ENCODE measurements at regions not wholly inside any gene's neighbourhood (a gene's known extent, or its start where the extent isn't known, plus 50 kb on each side); places are given as distances from the start of the nearest gene placed in this dataset.

GRCh38 chr20:52746190-52746589, 226.0 kb upstream of the TSHZ2 start:
- H3K4me3 ChIP-seq (ENCODE audit: low read depth, low read length) = no peak overlapping the region
- no peak overlapping the region for H3K27ac ChIP-seq
- in situ Hi-C loops (cut with HindIII; ENCODE audit: low pct_ligation_motif_present, low sequenced_read_pairs) = no loop called here
- H3K36me3 ChIP-seq (replicated peaks) = no peaks in the 10 kb centered on the region
- no peak for DNase-seq
- H3K27me3 ChIP-seq (replicated peaks) = no peaks in the 10 kb centered on the region
- TF ChIP-seq CTCF (IDR thresholded peaks at IDR 0.05; ENCODE audit: low read depth, low read length, missing control alignments) = no peak

GRCh38 chr20:52744441-52744840, 227.7 kb upstream of the TSHZ2 start:
- no peak for DNase-seq
- in situ Hi-C loops (cut with HindIII; ENCODE audit: low pct_ligation_motif_present, low sequenced_read_pairs) = no loop called here
- no peak for TF ChIP-seq CTCF (IDR thresholded peaks at IDR 0.05; ENCODE audit: low read depth, low read length, missing control alignments)
- Histone ChIP-seq H3K27me3 (replicated peaks) (no peaks in the 10 kb centered on the region), H3K27ac (no peak overlapping the region), H3K36me3 (replicated peaks) (no peaks in the 10 kb centered on the region), H3K4me3 (ENCODE audit: low read depth, low read length) (no peak overlapping the region)

- no peaks in the 10 kb centered on the region for H3K36me3 ChIP-seq (replicated peaks)
- no peak for DNase-seq
- no peaks in the 10 kb centered on the region for H3K27me3 ChIP-seq (replicated peaks)
- no peak overlapping the region for H3K4me3 ChIP-seq (ENCODE audit: low read depth, low read length)
- no peak for TF ChIP-seq CTCF (IDR thresholded peaks at IDR 0.05; ENCODE audit: low read depth, low read length, missing control alignments)
- no peak overlapping the region for H3K27ac ChIP-seq
- in situ Hi-C loops (cut with HindIII; ENCODE audit: low pct_ligation_motif_present, low sequenced_read_pairs) = no loop called here
Observed at GRCh38 chr20:52738081-52738480, 234.1 kb upstream of the TSHZ2 start.

- in situ Hi-C loops (cut with HindIII; ENCODE audit: low pct_ligation_motif_present, low sequenced_read_pairs) = no loop called here
- DNase-seq = no peak
- no peak overlapping the region for H3K4me3 ChIP-seq (ENCODE audit: low read depth, low read length)
- no peaks in the 10 kb centered on the region for H3K27me3 ChIP-seq (replicated peaks)
- no peak for TF ChIP-seq CTCF (IDR thresholded peaks at IDR 0.05; ENCODE audit: low read depth, low read length, missing control alignments)
- H3K27ac ChIP-seq = no peak overlapping the region
- H3K36me3 ChIP-seq (replicated peaks) = no peaks in the 10 kb centered on the region
Observed at GRCh38 chr20:52736507-52736906, 235.7 kb upstream of the TSHZ2 start.

GRCh38 chr20:52731093-52731492, 241.1 kb upstream of the TSHZ2 start:
- in situ Hi-C loops (cut with HindIII; ENCODE audit: low pct_ligation_motif_present, low sequenced_read_pairs) = no loop called here
- no peak for DNase-seq
- Histone ChIP-seq H3K27ac (no peak overlapping the region), H3K36me3 (replicated peaks) (no peaks in the 10 kb centered on the region), H3K4me3 (ENCODE audit: low read depth, low read length) (no peak overlapping the region), H3K27me3 (replicated peaks) (no peaks in the 10 kb centered on the region)
- no peak for TF ChIP-seq CTCF (IDR thresholded peaks at IDR 0.05; ENCODE audit: low read depth, low read length, missing control alignments)

GRCh38 chr20:52727740-52728456, 244.3 kb upstream of the TSHZ2 start:
- Histone ChIP-seq H3K27me3 (replicated peaks) (no peaks in the 10 kb centered on the region), H3K4me3 (ENCODE audit: low read depth, low read length) (no peak overlapping the region), H3K36me3 (replicated peaks) (no peaks in the 10 kb centered on the region), H3K27ac (no peak overlapping the region)
- no peak for TF ChIP-seq CTCF (IDR thresholded peaks at IDR 0.05; ENCODE audit: low read depth, low read length, missing control alignments)
- DNase-seq = no peak
- in situ Hi-C loops (cut with HindIII; ENCODE audit: low pct_ligation_motif_present, low sequenced_read_pairs) = no loop called here

All from brain microvascular endothelial cell (primary cell).